H1 (cell line): ENCODE measurements at regions not wholly inside any gene's neighbourhood (a gene's known extent, or its start where the extent isn't known, plus 50 kb on each side); places are given as distances from the start of the nearest gene placed in this dataset.

ENCODE experiments used
- EZH2 ChIP-seq: fragments of 200-600 bp; sonication (generic); IDR thresholded peaks from 2 replicates; pipeline ENCODE4 v1.7.1; 2012; ENCODE audit warnings: low read depth, mild to moderate bottlenecking, moderate library complexity, low read length, inconsistent platforms; ENCODE audit not compliant: severe bottlenecking
- POLR2AphosphoS5 ChIP-seq: IDR thresholded peaks from 2 replicates; pipeline ENCODE4 v1.6.1; 2011; ENCODE audit warnings: low read depth, low read length
- TCF12 ChIP-seq: IDR thresholded peaks from 2 replicates; pipeline ENCODE4 v1.6.1; 2011; ENCODE audit warnings: low read depth, mild to moderate bottlenecking, low read length
- TF ChIP-seq, protein P1 (sequence below), 3 experiments: IDR thresholded peaks; 1 replicate in 2 of 3; 2 replicates in 1 of 3; pipeline versions ENCODE4 v1.5.1 to v1.6.1; 2011; ENCODE audit warnings: low read length in 3 of 3, mild to moderate bottlenecking in 3 of 3, inconsistent platforms in 2 of 3, low read depth in 1 of 3, moderate library complexity in 1 of 3; ENCODE audit not compliant: insufficient read depth in 1 of 3; ENCODE audit errors: control extremely low read depth in 1 of 3

- TF ChIP-seq EZH2 (no peak), TCF12 (no peak), POLR2AphosphoS5 (no peak)
- TF ChIP-seq, protein P1, sequence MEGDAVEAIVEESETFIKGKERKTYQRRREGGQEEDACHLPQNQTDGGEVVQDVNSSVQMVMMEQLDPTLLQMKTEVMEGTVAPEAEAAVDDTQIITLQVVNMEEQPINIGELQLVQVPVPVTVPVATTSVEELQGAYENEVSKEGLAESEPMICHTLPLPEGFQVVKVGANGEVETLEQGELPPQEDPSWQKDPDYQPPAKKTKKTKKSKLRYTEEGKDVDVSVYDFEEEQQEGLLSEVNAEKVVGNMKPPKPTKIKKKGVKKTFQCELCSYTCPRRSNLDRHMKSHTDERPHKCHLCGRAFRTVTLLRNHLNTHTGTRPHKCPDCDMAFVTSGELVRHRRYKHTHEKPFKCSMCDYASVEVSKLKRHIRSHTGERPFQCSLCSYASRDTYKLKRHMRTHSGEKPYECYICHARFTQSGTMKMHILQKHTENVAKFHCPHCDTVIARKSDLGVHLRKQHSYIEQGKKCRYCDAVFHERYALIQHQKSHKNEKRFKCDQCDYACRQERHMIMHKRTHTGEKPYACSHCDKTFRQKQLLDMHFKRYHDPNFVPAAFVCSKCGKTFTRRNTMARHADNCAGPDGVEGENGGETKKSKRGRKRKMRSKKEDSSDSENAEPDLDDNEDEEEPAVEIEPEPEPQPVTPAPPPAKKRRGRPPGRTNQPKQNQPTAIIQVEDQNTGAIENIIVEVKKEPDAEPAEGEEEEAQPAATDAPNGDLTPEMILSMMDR (IDR thresholded peaks at IDR 0.05; ENCODE audit: control extremely low read depth in 1 of 3, insufficient read depth in 1 of 3, low read depth in 1 of 3, low read length in 3 of 3), result no peak
Observed at GRCh38 chr1:226475142-226475511, 67.2 kb upstream of the PARP1 start.
